ENCODE measurements at regions not wholly inside any gene's neighbourhood (a gene's known extent, or its start where the extent isn't known, plus 50 kb on each side); places are given as distances from the start of the nearest gene placed in this dataset.

- DNase-seq = no peak
Measured at GRCh38 chr2:180523621-180524340, 456.6 kb upstream of the UBE2E3 start.

- no peak for DNase-seq
Measured at GRCh38 chr2:180520921-180521581, 459.4 kb upstream of the UBE2E3 start.

- no peak for DNase-seq
Measured at GRCh38 chr2:180520206-180520605, 460.2 kb upstream of the UBE2E3 start.

DNA sequence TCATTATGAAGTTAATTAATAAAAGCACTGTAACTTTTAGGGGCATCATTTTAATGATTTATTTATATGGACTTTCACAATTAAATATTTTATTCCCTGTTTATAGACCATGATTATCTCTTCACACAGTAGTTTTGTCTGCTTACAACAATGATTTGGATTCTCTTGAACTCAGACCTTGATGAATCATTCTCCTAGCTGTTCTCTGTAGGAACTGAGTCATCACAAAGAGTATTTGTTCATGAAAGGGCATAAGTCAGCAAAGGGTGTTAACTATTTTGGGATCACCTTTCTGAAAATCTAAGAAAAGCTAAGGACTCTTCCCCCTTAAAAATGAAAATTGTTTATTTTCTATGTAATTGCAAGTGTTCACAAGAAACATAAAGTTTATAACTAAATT is 461.1 kb upstream of the UBE2E3 start:
- DNase-seq = no peak

DNA sequence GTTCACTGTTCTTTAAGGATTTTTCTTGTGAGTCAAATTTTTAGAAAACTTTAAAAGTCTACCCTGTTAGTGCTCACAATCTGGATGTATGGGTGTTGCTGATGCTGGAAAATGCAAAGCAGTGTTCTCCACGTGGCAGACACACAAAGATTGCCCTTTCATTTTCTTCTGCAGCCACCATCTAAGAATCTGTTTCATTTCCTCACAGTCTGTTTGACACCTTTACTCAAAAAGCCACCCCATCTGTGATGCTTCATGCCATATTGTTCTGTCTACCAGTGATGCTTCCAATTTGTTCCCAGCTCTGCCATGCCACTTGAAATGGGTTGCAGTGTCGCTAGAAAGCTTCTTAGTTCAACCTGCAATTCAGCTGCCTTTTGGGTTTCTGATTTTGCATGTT is 464.2 kb upstream of the UBE2E3 start:
- no peak for DNase-seq

GRCh38 chr2:180513389-180513788 is 467.0 kb upstream of the UBE2E3 start:
- no peak for DNase-seq

- DNase-seq = no peak
Measured at GRCh38 chr2:180508458-180508857, 471.9 kb upstream of the UBE2E3 start.

DNA sequence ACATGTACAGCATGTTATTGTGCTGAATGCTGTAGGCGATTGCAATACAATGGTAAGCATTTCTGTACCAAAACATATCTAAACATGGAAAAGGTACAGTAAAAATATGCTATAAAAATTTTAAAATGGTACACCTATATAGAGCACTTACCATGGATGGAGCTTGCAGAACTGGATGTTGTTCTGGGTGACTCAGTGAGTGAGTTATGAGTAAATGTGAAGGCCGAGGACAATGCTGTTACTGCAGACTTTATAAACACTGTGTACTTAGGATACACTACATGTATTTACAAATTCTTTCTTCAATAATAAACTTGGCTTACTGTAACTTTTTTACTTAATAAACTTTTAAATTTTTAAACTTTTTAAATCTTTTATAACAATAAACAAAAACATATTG is 473.4 kb upstream of the UBE2E3 start:
- DNase-seq = no peak

GRCh38 chr2:180505203-180505602 is 475.2 kb upstream of the UBE2E3 start:
- no peak for DNase-seq

GRCh38 chr2:180497621-180498152 is 482.7 kb upstream of the UBE2E3 start:
- no peak for DNase-seq

DNA sequence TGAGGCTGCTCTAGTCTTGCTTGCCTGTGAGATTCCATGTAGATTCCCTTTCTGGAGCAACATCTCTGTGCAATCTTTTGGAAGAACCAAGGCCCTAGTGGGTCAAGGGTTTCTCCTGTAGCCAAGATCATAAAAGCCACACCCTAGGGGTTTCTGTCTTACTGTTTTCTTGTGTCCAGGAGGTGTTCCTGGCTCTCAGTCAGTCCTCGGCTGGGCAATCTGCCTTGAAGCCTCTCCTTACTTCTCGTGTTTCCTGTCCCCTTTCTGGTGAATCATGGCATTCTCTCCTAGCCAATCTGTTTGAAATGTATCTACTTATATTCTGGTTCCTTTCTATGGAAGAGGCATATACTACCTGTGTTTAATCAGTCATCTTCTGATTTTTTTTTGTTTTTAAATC is 484.8 kb upstream of the UBE2E3 start:
- DNase-seq = no peak

GRCh38 chr2:180494286-180494685 is 486.1 kb upstream of the UBE2E3 start:
- no peak for DNase-seq

- DNase-seq = no peak
Measured at GRCh38 chr2:180482696-180483095, 475.6 kb upstream of the CWC22 start.

DNA sequence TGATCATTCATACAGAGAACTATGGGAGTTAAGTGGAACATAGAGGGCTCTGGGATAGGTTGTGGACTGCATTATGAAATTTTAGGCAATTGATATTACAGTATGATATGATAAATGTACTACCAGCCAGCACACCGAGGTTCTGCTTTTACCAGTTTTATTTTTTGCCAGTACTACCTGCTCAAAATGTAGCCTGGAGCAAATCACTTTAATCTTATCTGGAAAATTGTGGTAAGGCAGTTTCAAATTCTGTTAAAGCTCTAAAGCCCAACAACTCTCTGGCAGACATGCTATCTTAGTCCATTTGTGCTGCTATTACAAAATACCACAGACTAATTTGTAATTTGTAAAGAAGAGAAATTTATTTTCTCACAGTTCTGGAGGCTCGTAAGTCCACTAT is 474.9 kb upstream of the CWC22 start:
- DNase-seq = no peak

GRCh38 chr2:180478883-180479282 is 471.8 kb upstream of the CWC22 start:
- no peak for DNase-seq

- no peak for DNase-seq
Measured at GRCh38 chr2:180474716-180475115, 467.6 kb upstream of the CWC22 start.

DNA sequence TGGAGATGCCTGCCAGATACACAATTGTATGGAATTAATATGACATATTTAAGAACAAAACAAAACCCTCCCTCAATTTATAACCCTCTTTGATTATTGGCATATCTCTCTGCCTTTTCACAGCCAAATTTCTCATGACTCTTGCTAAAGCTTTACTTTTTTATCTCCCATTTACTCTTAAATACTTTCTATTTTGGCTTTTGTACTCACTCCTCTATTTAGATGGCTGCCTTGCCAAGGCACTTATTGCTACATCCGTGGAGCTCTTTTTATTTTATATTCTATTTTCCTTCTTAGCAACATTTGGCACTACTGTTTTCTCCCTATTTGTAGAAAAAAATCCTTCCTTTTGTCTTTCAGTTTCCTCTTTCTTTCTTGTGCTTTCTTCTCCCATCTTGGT is 466.4 kb upstream of the CWC22 start:
- no peak for DNase-seq

DNA sequence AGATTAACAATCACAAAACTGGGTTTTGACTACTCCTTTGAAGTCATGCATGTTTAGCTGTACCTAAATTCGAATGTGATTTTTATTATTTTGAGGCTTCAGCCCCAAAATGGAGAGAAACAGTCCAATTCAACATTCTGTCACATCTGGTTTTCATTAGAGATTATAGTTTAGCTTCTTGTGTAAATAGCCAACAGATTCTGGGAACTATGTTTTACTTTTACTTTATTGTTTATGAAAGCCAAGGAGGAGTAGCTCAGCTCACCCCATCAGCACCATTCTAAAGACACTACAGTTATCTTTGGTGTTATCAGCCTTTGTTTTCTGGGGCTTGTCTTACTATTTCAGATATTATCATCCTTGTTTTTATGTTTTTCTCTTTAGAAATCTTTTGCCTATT is 465.0 kb upstream of the CWC22 start:
- DNase-seq = no peak

- DNase-seq = no peak
Measured at GRCh38 chr2:180463608-180464007, 456.5 kb upstream of the CWC22 start.

DNA sequence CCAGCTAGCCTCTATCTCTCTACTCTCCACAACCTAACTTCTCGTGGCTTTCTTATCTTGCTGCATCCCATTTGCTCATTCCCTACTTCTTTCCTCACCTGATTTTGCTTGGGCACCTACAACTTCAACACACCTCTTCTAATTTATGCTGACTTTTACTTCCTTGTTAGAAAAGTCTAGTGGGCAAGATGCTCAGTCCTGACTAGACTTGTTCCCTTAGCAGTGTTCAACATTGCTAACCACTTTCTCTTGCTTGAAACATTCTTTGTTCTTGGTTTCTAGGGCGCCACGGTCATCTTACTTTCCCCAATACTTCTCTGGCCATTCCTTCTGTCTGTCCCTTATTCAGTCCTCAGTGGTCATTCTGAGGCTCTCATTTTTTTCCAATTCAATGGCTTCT is 454.7 kb upstream of the CWC22 start:
- no peak for DNase-seq

DNA sequence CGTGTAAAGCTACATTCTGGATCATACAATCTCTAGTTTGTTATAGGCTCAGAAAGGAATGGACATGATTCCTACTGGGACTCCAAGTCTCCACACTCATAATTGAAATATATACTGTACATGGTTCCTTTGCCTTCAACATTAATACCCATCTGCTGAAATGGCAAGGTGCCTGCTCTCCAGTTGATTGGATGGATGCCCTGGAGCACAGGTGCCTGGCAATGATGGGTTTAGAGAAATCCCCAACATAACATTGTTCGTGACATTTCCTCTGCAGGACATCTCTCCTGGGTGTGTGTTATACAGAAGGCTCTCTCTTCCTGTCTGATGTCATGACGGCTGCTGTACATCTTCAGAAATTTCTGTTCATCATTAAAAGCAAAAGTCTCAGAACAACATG is 449.7 kb upstream of the CWC22 start:
- DNase-seq = no peak

- no peak for DNase-seq
Measured at GRCh38 chr2:180450841-180451240, 443.7 kb upstream of the CWC22 start.

- no peak for DNase-seq
Measured at GRCh38 chr2:180449171-180449915, 442.2 kb upstream of the CWC22 start.

DNA sequence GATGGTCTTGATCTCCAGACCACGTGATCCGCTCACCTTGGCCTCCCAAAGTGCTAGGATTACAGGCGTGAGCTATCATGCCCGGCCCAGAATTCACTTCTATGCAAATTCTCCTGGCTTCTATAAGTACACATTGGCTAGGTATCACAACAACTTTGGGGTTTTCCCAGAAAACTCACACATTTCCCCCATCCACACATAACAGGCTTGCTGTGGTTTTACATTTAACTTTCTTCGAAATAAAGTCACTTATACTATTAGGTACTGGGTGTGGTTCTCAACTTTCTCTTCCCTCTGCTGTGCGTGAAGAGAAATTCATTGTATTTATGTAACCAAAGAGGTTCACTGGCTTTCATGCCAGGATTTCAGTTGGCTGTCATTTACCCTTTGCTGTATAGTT is 439.4 kb upstream of the CWC22 start:
- no peak for DNase-seq

All from NCI-H2029 treated with DMSO at 0.1 percent for 48 hours (cell line).